ENCODE measurements at regions not wholly inside any gene's neighbourhood (a gene's known extent, or its start where the extent isn't known, plus 50 kb on each side); places are given as distances from the start of the nearest gene placed in this dataset.

DNA sequence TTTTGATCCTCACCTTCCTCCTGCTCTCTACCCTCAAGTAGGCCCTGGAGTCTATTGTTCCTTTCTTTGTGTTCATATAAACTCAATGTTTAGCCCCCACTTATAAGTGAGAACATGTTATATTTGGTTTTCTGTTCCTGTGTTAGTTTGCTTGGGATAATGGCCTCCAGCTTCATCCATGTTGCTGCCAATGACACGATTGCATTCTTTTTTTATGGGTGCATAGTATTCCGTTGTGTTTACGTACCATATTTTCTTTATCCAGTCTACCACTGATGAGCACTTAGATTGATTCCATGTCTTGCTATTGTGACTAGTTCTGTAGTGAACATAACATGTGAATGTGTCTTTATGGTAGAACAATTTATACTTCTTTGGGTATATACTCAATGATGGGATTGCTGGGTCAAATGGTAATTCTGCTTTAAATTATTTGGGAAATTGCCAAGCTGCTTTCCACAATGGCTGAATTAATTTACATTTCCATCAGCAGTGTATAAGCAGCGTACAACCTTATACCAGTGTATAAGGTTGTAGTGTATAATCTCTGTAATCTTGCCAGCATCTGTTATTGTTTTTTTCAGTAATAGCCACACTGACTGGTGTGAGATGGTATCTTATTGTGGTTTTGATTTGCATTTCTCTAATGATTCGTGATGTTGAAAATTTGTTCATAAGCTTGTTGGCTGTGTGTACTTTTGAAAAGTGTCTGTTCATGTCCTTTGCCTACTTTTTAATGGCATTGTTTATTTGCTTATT, 288.9 kb downstream of the KCNRG start:
- TF ChIP-seq, protein P1, sequence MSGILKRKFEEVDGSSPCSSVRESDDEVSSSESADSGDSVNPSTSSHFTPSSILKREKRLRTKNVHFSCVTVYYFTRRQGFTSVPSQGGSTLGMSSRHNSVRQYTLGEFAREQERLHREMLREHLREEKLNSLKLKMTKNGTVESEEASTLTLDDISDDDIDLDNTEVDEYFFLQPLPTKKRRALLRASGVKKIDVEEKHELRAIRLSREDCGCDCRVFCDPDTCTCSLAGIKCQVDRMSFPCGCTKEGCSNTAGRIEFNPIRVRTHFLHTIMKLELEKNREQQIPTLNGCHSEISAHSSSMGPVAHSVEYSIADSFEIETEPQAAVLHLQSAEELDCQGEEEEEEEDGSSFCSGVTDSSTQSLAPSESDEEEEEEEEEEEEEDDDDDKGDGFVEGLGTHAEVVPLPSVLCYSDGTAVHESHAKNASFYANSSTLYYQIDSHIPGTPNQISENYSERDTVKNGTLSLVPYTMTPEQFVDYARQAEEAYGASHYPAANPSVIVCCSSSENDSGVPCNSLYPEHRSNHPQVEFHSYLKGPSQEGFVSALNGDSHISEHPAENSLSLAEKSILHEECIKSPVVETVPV (CRISPR knock-in tag; IDR thresholded peaks at IDR 0.05) = no peak
- TF ChIP-seq TCF4 (CRISPR knock-in tag; IDR thresholded peaks at IDR 0.05; ENCODE audit: borderline replicate concordance) (no peak), ISL1 (CRISPR knock-in tag; IDR thresholded peaks at IDR 0.05) (no peak), SNAI2 (CRISPR knock-in tag; IDR thresholded peaks at IDR 0.05) (no peak), ZFP30 (CRISPR knock-in tag; IDR thresholded peaks at IDR 0.05) (no peak)

All from SK-N-SH treated with all-trans-retinoic acid at 6 μM for 48 hours (cell line).